ENCODE measurements at regions not wholly inside any gene's neighbourhood (a gene's known extent, or its start where the extent isn't known, plus 50 kb on each side); places are given as distances from the start of the nearest gene placed in this dataset.

GRCh38 chr13:54945973-54946372 lies 1917.4 kb downstream of the OLFM4 start:
- Histone ChIP-seq H3K4me3 (no peak overlapping the region), H3K27me3 (replicated peaks) (no peaks in the 10 kb centered on the region), H3K4me1 (replicated peaks) (no peaks in the 10 kb centered on the region), H3K9me3 (replicated peaks) (no peaks in the 10 kb centered on the region), H3K36me3 (no peaks in the 10 kb centered on the region), H3K27ac (no peak overlapping the region)
- DNase-seq (ENCODE audit: low read depth in 1 of 2, low spot score in 2 of 2), result no peak

DNA sequence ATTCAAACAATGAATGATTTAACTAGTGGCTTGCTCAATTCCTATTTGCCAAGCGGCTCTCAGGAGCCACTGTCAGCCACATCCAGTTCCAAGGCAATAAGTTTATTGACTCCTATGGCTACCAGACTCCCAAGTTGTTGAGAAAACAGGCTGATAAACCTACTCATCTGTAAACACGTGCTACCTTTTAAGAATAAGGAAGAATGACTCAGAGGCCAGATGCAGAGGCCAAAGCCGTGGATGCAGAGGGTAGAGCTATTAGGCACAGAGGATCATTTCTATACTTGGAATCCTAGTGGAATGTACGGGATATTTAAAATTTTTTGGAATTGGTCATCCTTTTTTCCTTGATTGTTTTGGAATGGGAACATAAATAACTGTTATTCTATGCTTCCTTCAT lies 1921.1 kb downstream of the OLFM4 start:
- H3K4me1 ChIP-seq (replicated peaks), result no peaks in the 10 kb centered on the region
- H3K9me3 ChIP-seq (replicated peaks), result no peaks in the 10 kb centered on the region
- H3K27ac ChIP-seq, result no peak overlapping the region
- no peak for DNase-seq (ENCODE audit: low read depth in 1 of 2, low spot score in 2 of 2)
- no peak overlapping the region for H3K4me3 ChIP-seq
- H3K27me3 ChIP-seq (replicated peaks), result no peaks in the 10 kb centered on the region
- no peaks in the 10 kb centered on the region for H3K36me3 ChIP-seq

DNA sequence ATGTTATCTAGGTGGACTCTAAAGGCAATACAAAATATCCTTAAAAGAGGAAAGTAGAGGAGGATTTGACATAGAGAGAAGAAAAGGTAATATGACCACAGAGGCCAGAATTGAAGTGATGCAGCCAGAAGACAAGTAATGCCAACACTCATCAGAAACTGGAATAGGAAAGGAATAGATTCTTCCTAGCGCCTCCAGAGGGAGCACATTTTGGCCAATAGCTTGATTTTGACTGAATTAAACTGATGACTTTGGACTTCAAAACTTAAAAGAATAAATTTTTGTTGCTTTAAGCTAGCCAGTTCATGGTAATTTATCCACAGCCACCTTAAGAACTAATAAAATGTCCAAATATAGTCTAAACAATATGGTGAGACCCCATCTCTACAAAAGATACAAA lies 1921.9 kb downstream of the OLFM4 start:
- Histone ChIP-seq H3K9me3 (replicated peaks) (no peaks in the 10 kb centered on the region), H3K36me3 (no peaks in the 10 kb centered on the region), H3K4me1 (replicated peaks) (no peaks in the 10 kb centered on the region), H3K27ac (no peak overlapping the region), H3K4me3 (no peak overlapping the region), H3K27me3 (replicated peaks) (no peaks in the 10 kb centered on the region)
- no peak for DNase-seq (ENCODE audit: low read depth in 1 of 2, low spot score in 2 of 2)

- H3K4me1 ChIP-seq (replicated peaks), result no peaks in the 10 kb centered on the region
- H3K27me3 ChIP-seq (replicated peaks), result no peaks in the 10 kb centered on the region
- H3K4me3 ChIP-seq, result no peak overlapping the region
- no peak for DNase-seq (ENCODE audit: low read depth in 1 of 2, low spot score in 2 of 2)
- no peaks in the 10 kb centered on the region for H3K36me3 ChIP-seq
- H3K27ac ChIP-seq, result no peak overlapping the region
- no peaks in the 10 kb centered on the region for H3K9me3 ChIP-seq (replicated peaks)
Observed at GRCh38 chr13:54953786-54954185, 1925.2 kb downstream of the OLFM4 start.

- Histone ChIP-seq H3K9me3 (replicated peaks) (no peaks in the 10 kb centered on the region), H3K27me3 (replicated peaks) (no peaks in the 10 kb centered on the region), H3K36me3 (no peaks in the 10 kb centered on the region), H3K4me3 (no peak overlapping the region), H3K27ac (no peak overlapping the region), H3K4me1 (replicated peaks) (no peaks in the 10 kb centered on the region)
- DNase-seq (ENCODE audit: low read depth in 1 of 2, low spot score in 2 of 2), result no peak
Observed at GRCh38 chr13:54958781-54959180, 1930.2 kb downstream of the OLFM4 start.

DNA sequence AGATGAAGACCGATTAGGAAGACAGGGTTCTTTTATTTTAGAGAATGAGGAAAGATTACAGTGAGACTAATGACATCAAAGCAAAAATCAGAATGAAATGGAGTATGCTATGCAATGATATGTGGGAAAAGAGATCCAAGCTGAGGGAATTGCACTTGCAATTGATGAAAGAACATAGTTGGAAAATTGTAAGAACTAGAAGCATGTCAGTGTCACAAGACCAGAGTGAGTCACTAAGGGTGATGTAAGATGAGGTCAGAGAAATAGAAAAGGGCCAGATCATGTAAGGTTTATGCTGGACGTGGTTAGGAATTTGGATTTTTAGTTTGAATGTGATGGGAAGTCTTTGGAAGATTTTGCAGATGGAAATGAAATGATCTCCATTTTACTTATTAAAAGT lies 1937.3 kb downstream of the OLFM4 start:
- no peak for DNase-seq (ENCODE audit: low read depth in 1 of 2, low spot score in 2 of 2)
- Histone ChIP-seq H3K4me1 (replicated peaks) (no peaks in the 10 kb centered on the region), H3K36me3 (no peaks in the 10 kb centered on the region), H3K27ac (no peak overlapping the region), H3K27me3 (replicated peaks) (no peaks in the 10 kb centered on the region), H3K9me3 (replicated peaks) (no peaks in the 10 kb centered on the region), H3K4me3 (no peak overlapping the region)

GRCh38 chr13:54972838-54973237 lies 1944.2 kb downstream of the OLFM4 start:
- no peaks in the 10 kb centered on the region for H3K4me1 ChIP-seq (replicated peaks)
- H3K9me3 ChIP-seq (replicated peaks), result no peaks in the 10 kb centered on the region
- no peaks in the 10 kb centered on the region for H3K27me3 ChIP-seq (replicated peaks)
- H3K36me3 ChIP-seq, result no peaks in the 10 kb centered on the region
- H3K4me3 ChIP-seq, result no peak overlapping the region
- no peak for DNase-seq (ENCODE audit: low read depth in 1 of 2, low spot score in 2 of 2)
- H3K27ac ChIP-seq, result no peak overlapping the region

- H3K27me3 ChIP-seq (replicated peaks), result no peaks in the 10 kb centered on the region
- H3K4me1 ChIP-seq (replicated peaks), result no peaks in the 10 kb centered on the region
- H3K9me3 ChIP-seq (replicated peaks), result no peaks in the 10 kb centered on the region
- H3K4me3 ChIP-seq, result no peak overlapping the region
- H3K36me3 ChIP-seq, result no peaks in the 10 kb centered on the region
- no peak overlapping the region for H3K27ac ChIP-seq
- DNase-seq (ENCODE audit: low read depth in 1 of 2, low spot score in 2 of 2), result no peak
Observed at GRCh38 chr13:54975676-54976075, 1947.1 kb downstream of the OLFM4 start.

- no peaks in the 10 kb centered on the region for H3K27me3 ChIP-seq (replicated peaks)
- H3K9me3 ChIP-seq (replicated peaks), result no peaks in the 10 kb centered on the region
- H3K27ac ChIP-seq, result no peak overlapping the region
- no peak overlapping the region for H3K4me3 ChIP-seq
- no peaks in the 10 kb centered on the region for H3K36me3 ChIP-seq
- DNase-seq (ENCODE audit: low read depth in 1 of 2, low spot score in 2 of 2), result no peak
- H3K4me1 ChIP-seq (replicated peaks), result no peaks in the 10 kb centered on the region
Observed at GRCh38 chr13:54980651-54981050, 1952.0 kb downstream of the OLFM4 start.

GRCh38 chr13:54989418-54989817 lies 1960.8 kb downstream of the OLFM4 start:
- H3K4me3 ChIP-seq, result no peak overlapping the region
- H3K27me3 ChIP-seq (replicated peaks), result no peaks in the 10 kb centered on the region
- no peaks in the 10 kb centered on the region for H3K9me3 ChIP-seq (replicated peaks)
- H3K36me3 ChIP-seq, result no peaks in the 10 kb centered on the region
- DNase-seq (ENCODE audit: low read depth in 1 of 2, low spot score in 2 of 2), result no peak
- H3K27ac ChIP-seq, result no peak overlapping the region
- H3K4me1 ChIP-seq (replicated peaks), result no peaks in the 10 kb centered on the region

DNA sequence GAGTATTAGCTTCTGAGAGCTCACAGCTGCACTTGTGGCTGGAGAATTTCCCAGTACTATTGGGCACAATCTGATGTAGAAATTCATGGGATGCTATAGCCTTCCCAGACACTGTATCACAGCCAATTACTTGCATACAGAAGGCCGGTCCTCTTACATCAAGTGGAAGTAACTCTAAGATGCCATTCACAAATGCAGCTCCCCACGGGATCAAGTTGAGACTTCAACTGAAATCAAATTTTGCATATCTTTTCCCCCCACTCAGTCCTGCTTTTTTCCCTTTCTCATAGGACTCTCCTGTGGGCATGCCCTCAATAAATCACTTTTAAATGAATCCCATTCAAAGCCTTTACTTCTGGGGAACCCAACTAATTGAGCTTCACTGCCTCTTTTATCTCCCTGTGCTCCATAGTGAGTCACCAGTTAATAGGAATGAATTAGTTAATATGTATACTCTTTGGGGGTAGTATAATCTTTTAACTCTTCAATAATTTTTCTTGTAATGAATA lies 1970.8 kb downstream of the OLFM4 start:
- no peaks in the 10 kb centered on the region for H3K36me3 ChIP-seq
- no peak overlapping the region for H3K4me3 ChIP-seq
- no peaks in the 10 kb centered on the region for H3K27me3 ChIP-seq (replicated peaks)
- no peaks in the 10 kb centered on the region for H3K9me3 ChIP-seq (replicated peaks)
- H3K27ac ChIP-seq, result no peak overlapping the region
- no peaks in the 10 kb centered on the region for H3K4me1 ChIP-seq (replicated peaks)
- DNase-seq (ENCODE audit: low read depth in 1 of 2, low spot score in 2 of 2), result no peak

DNA sequence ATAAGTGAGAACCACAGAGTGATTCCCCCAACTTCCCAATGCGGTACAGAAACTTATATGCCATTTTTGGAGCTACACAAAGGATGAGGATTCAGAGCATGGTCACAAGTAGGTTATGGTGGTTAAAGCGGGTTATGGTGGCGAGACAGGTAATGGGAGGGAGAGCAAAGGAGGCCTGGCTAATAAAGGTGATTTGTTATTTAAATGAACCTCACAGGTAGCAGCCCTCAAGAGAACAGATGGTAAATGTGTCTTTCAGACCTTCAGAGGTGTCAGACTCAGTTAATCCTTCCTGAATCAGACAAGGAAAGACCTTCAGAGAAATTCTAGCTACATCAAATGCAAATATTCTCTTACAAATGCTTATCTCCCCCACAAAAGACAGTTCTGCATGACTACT lies 1971.4 kb downstream of the OLFM4 start:
- Histone ChIP-seq H3K9me3 (replicated peaks) (no peaks in the 10 kb centered on the region), H3K4me1 (replicated peaks) (no peaks in the 10 kb centered on the region), H3K4me3 (no peak overlapping the region), H3K27me3 (replicated peaks) (no peaks in the 10 kb centered on the region), H3K36me3 (no peaks in the 10 kb centered on the region), H3K27ac (no peak overlapping the region)
- no peak for DNase-seq (ENCODE audit: low read depth in 1 of 2, low spot score in 2 of 2)

DNA sequence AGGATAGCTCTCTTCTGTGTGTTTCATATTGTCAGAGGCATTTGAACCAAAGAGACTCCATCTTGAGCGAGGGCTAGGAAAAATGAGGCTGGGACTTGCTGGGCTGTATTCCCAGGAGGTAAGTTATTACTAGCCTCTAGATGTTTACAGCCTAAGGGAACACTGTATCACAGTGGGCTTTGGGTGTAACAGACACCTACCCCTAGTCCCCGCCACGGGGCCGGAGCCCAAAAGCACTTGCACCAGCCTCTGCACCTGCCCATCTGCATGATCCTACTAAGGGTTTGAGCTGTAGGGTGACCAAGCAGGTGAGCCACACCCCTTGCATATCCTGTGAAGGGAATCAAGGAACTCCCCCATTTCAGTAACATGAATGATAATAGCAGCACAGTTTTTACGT lies 1972.2 kb downstream of the OLFM4 start:
- no peaks in the 10 kb centered on the region for H3K36me3 ChIP-seq
- H3K9me3 ChIP-seq (replicated peaks), result no peaks in the 10 kb centered on the region
- no peaks in the 10 kb centered on the region for H3K27me3 ChIP-seq (replicated peaks)
- DNase-seq (ENCODE audit: low read depth in 1 of 2, low spot score in 2 of 2), result no peak
- H3K4me1 ChIP-seq (replicated peaks), result no peaks in the 10 kb centered on the region
- no peak overlapping the region for H3K27ac ChIP-seq
- no peak overlapping the region for H3K4me3 ChIP-seq

GRCh38 chr13:55001881-55002280 lies 1973.3 kb downstream of the OLFM4 start:
- Histone ChIP-seq H3K27ac (no peak overlapping the region), H3K9me3 (replicated peaks) (no peaks in the 10 kb centered on the region), H3K36me3 (no peaks in the 10 kb centered on the region), H3K4me1 (replicated peaks) (no peaks in the 10 kb centered on the region), H3K27me3 (replicated peaks) (no peaks in the 10 kb centered on the region), H3K4me3 (no peak overlapping the region)
- DNase-seq (ENCODE audit: low read depth in 1 of 2, low spot score in 2 of 2), result no peak

GRCh38 chr13:55007681-55008080 lies 1979.1 kb downstream of the OLFM4 start:
- Histone ChIP-seq H3K9me3 (replicated peaks) (no peaks in the 10 kb centered on the region), H3K27ac (no peak overlapping the region), H3K27me3 (replicated peaks) (no peaks in the 10 kb centered on the region), H3K36me3 (no peaks in the 10 kb centered on the region), H3K4me1 (replicated peaks) (no peaks in the 10 kb centered on the region), H3K4me3 (no peak overlapping the region)
- no peak for DNase-seq (ENCODE audit: low read depth in 1 of 2, low spot score in 2 of 2)
